ENCODE measurements at regions not wholly inside any gene's neighbourhood (a gene's known extent, or its start where the extent isn't known, plus 50 kb on each side); places are given as distances from the start of the nearest gene placed in this dataset.

GRCh38 chr6:84816741-84817140, 52.3 kb upstream of the TBX18 start:
- peaks cover 23% of the 10 kb centered on the region for H3K9me3 ChIP-seq (replicated peaks)
- intact Hi-C loops (cut with micrococcal nuclease): no loop called here
- DNase-seq: no peak
- H3K27ac ChIP-seq (replicated peaks): no peak overlapping the region
- no peaks in the 10 kb centered on the region for H3K36me3 ChIP-seq
- H3K4me3 ChIP-seq: no peak overlapping the region
- H3K4me1 ChIP-seq: no peaks in the 10 kb centered on the region
- H3K27me3 ChIP-seq (ENCODE audit: low read depth): no peaks in the 10 kb centered on the region
- TF ChIP-seq, protein P1, sequence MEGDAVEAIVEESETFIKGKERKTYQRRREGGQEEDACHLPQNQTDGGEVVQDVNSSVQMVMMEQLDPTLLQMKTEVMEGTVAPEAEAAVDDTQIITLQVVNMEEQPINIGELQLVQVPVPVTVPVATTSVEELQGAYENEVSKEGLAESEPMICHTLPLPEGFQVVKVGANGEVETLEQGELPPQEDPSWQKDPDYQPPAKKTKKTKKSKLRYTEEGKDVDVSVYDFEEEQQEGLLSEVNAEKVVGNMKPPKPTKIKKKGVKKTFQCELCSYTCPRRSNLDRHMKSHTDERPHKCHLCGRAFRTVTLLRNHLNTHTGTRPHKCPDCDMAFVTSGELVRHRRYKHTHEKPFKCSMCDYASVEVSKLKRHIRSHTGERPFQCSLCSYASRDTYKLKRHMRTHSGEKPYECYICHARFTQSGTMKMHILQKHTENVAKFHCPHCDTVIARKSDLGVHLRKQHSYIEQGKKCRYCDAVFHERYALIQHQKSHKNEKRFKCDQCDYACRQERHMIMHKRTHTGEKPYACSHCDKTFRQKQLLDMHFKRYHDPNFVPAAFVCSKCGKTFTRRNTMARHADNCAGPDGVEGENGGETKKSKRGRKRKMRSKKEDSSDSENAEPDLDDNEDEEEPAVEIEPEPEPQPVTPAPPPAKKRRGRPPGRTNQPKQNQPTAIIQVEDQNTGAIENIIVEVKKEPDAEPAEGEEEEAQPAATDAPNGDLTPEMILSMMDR (IDR thresholded peaks at IDR 0.05; ENCODE audit: borderline replicate concordance): no peak

DNA sequence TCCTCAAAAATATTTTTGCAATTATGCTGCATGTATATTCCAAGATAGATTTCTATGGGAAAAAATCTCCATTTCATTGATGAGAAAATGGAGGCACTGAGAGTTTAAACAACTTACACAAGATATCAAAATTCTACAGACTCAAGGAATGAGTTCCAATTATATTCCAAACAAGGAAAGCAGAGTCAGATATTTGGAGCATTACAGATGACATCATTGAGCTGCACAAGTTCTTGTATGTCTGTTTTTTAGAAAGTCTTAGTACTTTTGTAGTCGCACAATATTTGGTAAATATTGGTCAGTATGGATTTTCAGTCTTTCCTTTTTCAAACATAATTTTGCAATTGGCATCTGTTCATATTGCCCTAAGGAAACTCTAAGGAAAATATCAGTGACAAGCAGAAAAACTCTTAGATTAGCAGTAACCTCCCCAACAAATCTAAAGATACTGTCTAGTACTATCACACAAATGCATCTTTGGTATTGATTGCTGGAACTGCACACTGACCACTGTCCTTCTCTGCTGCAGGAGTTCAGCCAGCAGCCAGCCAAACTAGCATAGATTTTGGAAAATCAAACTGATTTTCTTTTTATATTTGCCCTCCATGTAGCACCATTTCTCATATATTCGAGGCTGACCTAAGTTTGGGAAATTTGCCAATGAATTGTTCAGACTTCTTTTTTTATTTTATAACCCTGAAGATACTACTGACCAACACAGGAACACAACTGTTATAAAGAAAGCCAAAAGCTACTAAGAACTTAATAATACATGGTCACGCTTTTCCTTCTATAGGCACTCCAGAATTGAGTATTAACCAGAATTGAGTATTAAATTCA, 51.7 kb upstream of the TBX18 start:
- H3K9me3 ChIP-seq (replicated peaks): peaks cover 17% of the 10 kb centered on the region
- TF ChIP-seq, protein P1 (IDR thresholded peaks at IDR 0.05; ENCODE audit: borderline replicate concordance): no peak
- H3K36me3 ChIP-seq: no peaks in the 10 kb centered on the region
- no peak overlapping the region for H3K27ac ChIP-seq (replicated peaks)
- no peaks in the 10 kb centered on the region for H3K4me1 ChIP-seq
- no peaks in the 10 kb centered on the region for H3K27me3 ChIP-seq (ENCODE audit: low read depth)
- no peak for DNase-seq
- intact Hi-C loops (cut with micrococcal nuclease): no loop called here
- no peak overlapping the region for H3K4me3 ChIP-seq
